MCF 10A (cell line): ENCODE measurements at regions not wholly inside any gene's neighbourhood (a gene's known extent, or its start where the extent isn't known, plus 50 kb on each side); places are given as distances from the start of the nearest gene placed in this dataset.

Experiments used
- BruUV-seq: library from RNA; stranded (reverse); fragments of 400-500 nt; replicated peaks from 2 replicates; lab custom pipeline; 2021; lab: Mats Ljungman, UMichigan
- CTCF ChIA-PET: fragments of 300-600 bp; sonication (Branson Sonifier 250); formaldehyde crosslinking; extraction: SDS; loops from one replicate; lab custom pipeline; 2021; ENCODE audit warnings: antibody characterized with exemption, inconsistent platforms; lab: Yijun Ruan, JAX
- POLR2A ChIA-PET: fragments of 300-600, 350-650 bp; sonication (Branson Sonifier 250); formaldehyde crosslinking; extraction: SDS; loops from one replicate; lab custom pipeline; 2020; ENCODE audit warnings: antibody characterized with exemption, inconsistent platforms; lab: Yijun Ruan, JAX
- DNase-seq: peaks from one replicate; pipeline ENCODE4 v3.0.0-alpha.2; 2018; ENCODE audit not compliant: unreplicated experiment
- H3K27ac Mint-ChIP-seq: one replicate; pipeline ENCODE4 v1.8.0; 2022; ENCODE audit warnings: mild to moderate bottlenecking, low read depth, mixed read lengths; ENCODE audit not compliant: unreplicated experiment
- H3K27me3 Mint-ChIP-seq: one replicate; pipeline ENCODE4 v1.8.0; 2022; ENCODE audit warnings: mixed read lengths; ENCODE audit not compliant: insufficient read depth, unreplicated experiment
- H3K36me3 Mint-ChIP-seq: one replicate; pipeline ENCODE4 v1.8.0; 2022; ENCODE audit warnings: mild to moderate bottlenecking, moderate library complexity, mixed read lengths; ENCODE audit not compliant: insufficient read depth, unreplicated experiment
- H3K4me1 Mint-ChIP-seq: one replicate; pipeline ENCODE4 v1.8.0; 2022; ENCODE audit warnings: mixed read lengths; ENCODE audit not compliant: insufficient read depth, unreplicated experiment
- H3K4me3 Mint-ChIP-seq: one replicate; pipeline ENCODE4 v1.8.0; 2022; ENCODE audit warnings: mild to moderate bottlenecking, moderate library complexity, mixed read lengths; ENCODE audit not compliant: unreplicated experiment
- H3K9me3 Mint-ChIP-seq: one replicate; pipeline ENCODE4 v1.8.0; 2022; ENCODE audit warnings: mixed read lengths; ENCODE audit not compliant: unreplicated experiment
- CTCF ChIP-seq: fragments of 200-600 bp; IDR thresholded peaks from one replicate; pipeline ENCODE4 v1.8.0; 2022; ENCODE audit warnings: antibody characterized with exemption, mild to moderate bottlenecking; ENCODE audit not compliant: unreplicated experiment
- intact Hi-C: fragments of 100-400 bp; cut with micrococcal nuclease; formaldehyde crosslinking; loops from 2 replicates; pipeline ENCODE4 v1.14.1; 2022

- Mint-ChIP-seq H3K9me3 (peaks cover under 1% of the 10 kb centered on the region), H3K4me3 (no peak overlapping the region), H3K27me3 (peaks cover 20% of the 10 kb centered on the region), H3K4me1 (no peaks in the 10 kb centered on the region), H3K27ac (no peak overlapping the region), H3K36me3 (no peaks in the 10 kb centered on the region)
- intact Hi-C loops, result no loop called here
- TF ChIP-seq CTCF, result no peak
- no peak for DNase-seq
- no TSS peak for BruUV-seq
- CTCF ChIA-PET, result no interaction called here
- POLR2A ChIA-PET, result no interaction called here
Measured at GRCh38 chrX:4179031-4179430, 465.6 kb upstream of the PRKX start.

GRCh38 chrX:4175221-4175620 is 461.8 kb upstream of the PRKX start:
- BruUV-seq, result no TSS peak
- ChIA-PET POLR2A (no interaction called here), CTCF (no interaction called here)
- Mint-ChIP-seq H3K36me3 (no peaks in the 10 kb centered on the region), H3K4me1 (no peaks in the 10 kb centered on the region), H3K27ac (no peak overlapping the region), H3K4me3 (no peak overlapping the region), H3K9me3 (peaks cover 10% of the 10 kb centered on the region), H3K27me3 (peaks cover 20% of the 10 kb centered on the region)
- intact Hi-C loops, result no loop called here
- no peak for DNase-seq
- TF ChIP-seq CTCF, result no peak

GRCh38 chrX:4173743-4174142 is 460.3 kb upstream of the PRKX start:
- no TSS peak for BruUV-seq
- Mint-ChIP-seq H3K27me3 (peaks cover 20% of the 10 kb centered on the region), H3K27ac (no peak overlapping the region), H3K4me3 (no peak overlapping the region), H3K9me3 (peaks cover 10% of the 10 kb centered on the region), H3K4me1 (no peaks in the 10 kb centered on the region), H3K36me3 (no peaks in the 10 kb centered on the region)
- intact Hi-C loops, result no loop called here
- ChIA-PET CTCF (no interaction called here), POLR2A (no interaction called here)
- no peak for TF ChIP-seq CTCF
- DNase-seq, result no peak

- Mint-ChIP-seq H3K4me1 (no peaks in the 10 kb centered on the region), H3K9me3 (peaks cover 25% of the 10 kb centered on the region)
Measured at GRCh38 chrX:4151798-4152197, 438.3 kb upstream of the PRKX start.

More at GRCh38 chrX:4151798-4152197, 438.3 kb upstream of the PRKX start:
- DNase-seq, result no peak
- TF ChIP-seq CTCF, result no peak
- intact Hi-C loops, result no loop called here
- ChIA-PET CTCF (no interaction called here), POLR2A (no interaction called here)
- no peaks in the 10 kb centered on the region for H3K36me3 Mint-ChIP-seq
- no peak overlapping the region for H3K4me3 Mint-ChIP-seq
- no peak overlapping the region for H3K27ac Mint-ChIP-seq
- BruUV-seq, result no TSS peak
- H3K27me3 Mint-ChIP-seq, result no peaks in the 10 kb centered on the region
